ENCODE measurements at regions not wholly inside any gene's neighbourhood (a gene's known extent, or its start where the extent isn't known, plus 50 kb on each side); places are given as distances from the start of the nearest gene placed in this dataset.

GRCh38 chr12:113533842-113534375 lies 62.2 kb upstream of the LHX5 start:
- TF ChIP-seq CTCF (IDR thresholded peaks at IDR 0.05; ENCODE audit: insufficient read depth, low read length, poor library complexity, severe bottlenecking), result no peak
- TF ChIP-seq EZH2phosphoT487 (conservative IDR thresholded peaks at IDR 0.05; ENCODE audit: low read length), result no peak

Data from SU-DHL-6 (cell line).